SU-DHL-6 (cell line): ENCODE measurements at regions not wholly inside any gene's neighbourhood (a gene's known extent, or its start where the extent isn't known, plus 50 kb on each side); places are given as distances from the start of the nearest gene placed in this dataset.

ENCODE experiments used
- CTCF ChIP-seq: fragments of 200-600 bp; sonication (generic); IDR thresholded peaks from one replicate; pipeline ENCODE4 v1.5.1; 2017; ENCODE audit warnings: antibody characterized with exemption, mild to moderate bottlenecking, low read length, moderate library complexity; ENCODE audit not compliant: insufficient read depth, poor library complexity, severe bottlenecking
- EZH2phosphoT487 ChIP-seq: fragments of 200-600 bp; sonication (generic), shearing (Covaris generic); conservative IDR thresholded peaks from 2 replicates; pipeline ENCODE4 v1.6.1; 2018; ENCODE audit warnings: mild to moderate bottlenecking, antibody characterized with exemption, low read length, moderate library complexity, mixed read lengths

GRCh38 chr22:19636696-19637407 lies 77.5 kb upstream of the SEPTIN5 start:
- no peak for TF ChIP-seq CTCF
- TF ChIP-seq EZH2phosphoT487 = no peak
